Hepatocyte (in vitro differentiated cells): ENCODE measurements at regions not wholly inside any gene's neighbourhood (a gene's known extent, or its start where the extent isn't known, plus 50 kb on each side); places are given as distances from the start of the nearest gene placed in this dataset.

Experiments used
- DNase-seq: peaks from one replicate; pipeline ENCODE4 v3.0.0-alpha.2; 2016; ENCODE audit warnings: low spot score
- H2AFZ ChIP-seq: fragments of 200-600 bp; sonication (generic); 2 replicates; pipeline ENCODE4 v1.6.0; 2016; ENCODE audit warnings: antibody characterized with exemption, mild to moderate bottlenecking
- H3K27ac ChIP-seq: fragments of 200-600 bp; sonication (generic); 2 replicates; pipeline ENCODE4 v1.5.1; 2016; ENCODE audit warnings: mild to moderate bottlenecking
- H3K27me3 ChIP-seq: fragments of 200-600 bp; sonication (generic); 2 replicates; pipeline ENCODE4 v1.6.1; 2016
- H3K36me3 ChIP-seq: fragments of 200-600 bp; sonication (generic); replicated peaks from 2 replicates; pipeline ENCODE4 v1.5.1; 2016; ENCODE audit warnings: low read depth; ENCODE audit not compliant: insufficient read depth
- H3K4me1 ChIP-seq: fragments of 200-600 bp; sonication (generic); 2 replicates; pipeline ENCODE4 v1.5.1; 2016; ENCODE audit warnings: mild to moderate bottlenecking, moderate library complexity; ENCODE audit not compliant: insufficient read depth
- H3K4me2 ChIP-seq: fragments of 200-600 bp; sonication (generic); 2 replicates; pipeline ENCODE4 v1.6.0; 2016
- H3K4me3 ChIP-seq: fragments of 200-600 bp; sonication (generic); 2 replicates; pipeline ENCODE4 v1.5.1; 2016; ENCODE audit warnings: mild to moderate bottlenecking
- H3K79me2 ChIP-seq: fragments of 200-600 bp; sonication (generic); 2 replicates; pipeline ENCODE4 v1.6.0; 2017; ENCODE audit warnings: mild to moderate bottlenecking
- H3K9me2 ChIP-seq: fragments of 200-600 bp; sonication (generic); replicated peaks from 2 replicates; pipeline ENCODE4 v1.6.0; 2017; ENCODE audit warnings: mild to moderate bottlenecking; ENCODE audit not compliant: insufficient read depth
- H3K9me3 ChIP-seq: fragments of 200-600 bp; sonication (generic); 2 replicates; pipeline ENCODE4 v1.5.1; 2016; ENCODE audit warnings: low read depth, mild to moderate bottlenecking
- H4K20me1 ChIP-seq: fragments of 200-600 bp; sonication (generic); 2 replicates; pipeline ENCODE4 v1.6.0; 2016; ENCODE audit warnings: mild to moderate bottlenecking; ENCODE audit not compliant: insufficient read depth, poor library complexity, severe bottlenecking
- EZH2 ChIP-seq: fragments of 200-600 bp; sonication (generic); IDR thresholded peaks from 2 replicates; pipeline ENCODE4 v1.6.1; 2016; ENCODE audit warnings: antibody characterized with exemption, mild to moderate bottlenecking, borderline replicate concordance
- EZH2phosphoT487 ChIP-seq: fragments of 200-600 bp; sonication (generic); IDR thresholded peaks from one replicate; pipeline ENCODE4 v1.6.1; 2018; ENCODE audit warnings: antibody characterized with exemption, mild to moderate bottlenecking, low read depth, moderate library complexity; ENCODE audit not compliant: unreplicated experiment, severe bottlenecking
- WGBS: methylation state at CpG from one replicate; pipeline ENCODE4 v1.1.6; 2016; ENCODE audit warnings: low lambda C conversion rate; ENCODE audit errors: missing lambda C conversion rate; 5-methylcytosine and 5-hydroxymethylcytosine counted together
- TF ChIP-seq, protein P1 (sequence below): fragments of 200-600 bp; sonication (generic); IDR thresholded peaks from 2 replicates; pipeline ENCODE4 v1.5.1; 2016; ENCODE audit warnings: antibody characterized with exemption, mild to moderate bottlenecking; ENCODE audit not compliant: poor library complexity

DNA sequence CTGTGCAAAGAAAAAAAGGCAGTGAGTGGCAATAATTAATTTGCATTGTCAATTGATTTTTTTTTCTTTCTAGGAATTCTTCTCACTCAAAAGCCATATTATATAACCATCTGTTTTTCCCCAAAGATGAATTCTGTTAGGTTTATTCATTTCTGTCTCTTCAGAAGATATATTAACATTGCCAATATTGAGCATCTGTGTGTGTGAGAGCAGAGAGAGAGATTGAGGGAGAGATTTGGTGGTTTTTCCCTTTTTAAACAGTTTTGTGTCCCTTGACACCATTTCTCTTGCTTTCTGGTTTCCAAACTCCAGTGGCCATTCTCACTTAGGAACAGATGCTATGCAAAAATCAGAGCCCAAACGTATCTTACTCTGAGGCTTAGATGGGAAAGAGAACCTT is 112.5 kb downstream of the LACC1 start:
- 74% methylated on average over 1 of the region's 1 CpG for WGBS
- H3K4me3 ChIP-seq = no peak overlapping the region
- no peaks in the 10 kb centered on the region for H3K9me3 ChIP-seq
- H3K4me1 ChIP-seq = peaks cover 5% of the 10 kb centered on the region
- no peaks in the 10 kb centered on the region for H3K79me2 ChIP-seq
- DNase-seq = no peak
- no peak overlapping the region for H3K4me2 ChIP-seq
- H4K20me1 ChIP-seq = no peaks in the 10 kb centered on the region
- no peaks in the 10 kb centered on the region for H3K27me3 ChIP-seq
- TF ChIP-seq EZH2 (no peak), EZH2phosphoT487 (no peak)
- TF ChIP-seq, protein P1, sequence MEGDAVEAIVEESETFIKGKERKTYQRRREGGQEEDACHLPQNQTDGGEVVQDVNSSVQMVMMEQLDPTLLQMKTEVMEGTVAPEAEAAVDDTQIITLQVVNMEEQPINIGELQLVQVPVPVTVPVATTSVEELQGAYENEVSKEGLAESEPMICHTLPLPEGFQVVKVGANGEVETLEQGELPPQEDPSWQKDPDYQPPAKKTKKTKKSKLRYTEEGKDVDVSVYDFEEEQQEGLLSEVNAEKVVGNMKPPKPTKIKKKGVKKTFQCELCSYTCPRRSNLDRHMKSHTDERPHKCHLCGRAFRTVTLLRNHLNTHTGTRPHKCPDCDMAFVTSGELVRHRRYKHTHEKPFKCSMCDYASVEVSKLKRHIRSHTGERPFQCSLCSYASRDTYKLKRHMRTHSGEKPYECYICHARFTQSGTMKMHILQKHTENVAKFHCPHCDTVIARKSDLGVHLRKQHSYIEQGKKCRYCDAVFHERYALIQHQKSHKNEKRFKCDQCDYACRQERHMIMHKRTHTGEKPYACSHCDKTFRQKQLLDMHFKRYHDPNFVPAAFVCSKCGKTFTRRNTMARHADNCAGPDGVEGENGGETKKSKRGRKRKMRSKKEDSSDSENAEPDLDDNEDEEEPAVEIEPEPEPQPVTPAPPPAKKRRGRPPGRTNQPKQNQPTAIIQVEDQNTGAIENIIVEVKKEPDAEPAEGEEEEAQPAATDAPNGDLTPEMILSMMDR = no peak
- H2AFZ ChIP-seq = no peak overlapping the region
- no peak overlapping the region for H3K27ac ChIP-seq
- H3K9me2 ChIP-seq = no peaks in the 10 kb centered on the region
- H3K36me3 ChIP-seq = no peaks in the 10 kb centered on the region

DNA sequence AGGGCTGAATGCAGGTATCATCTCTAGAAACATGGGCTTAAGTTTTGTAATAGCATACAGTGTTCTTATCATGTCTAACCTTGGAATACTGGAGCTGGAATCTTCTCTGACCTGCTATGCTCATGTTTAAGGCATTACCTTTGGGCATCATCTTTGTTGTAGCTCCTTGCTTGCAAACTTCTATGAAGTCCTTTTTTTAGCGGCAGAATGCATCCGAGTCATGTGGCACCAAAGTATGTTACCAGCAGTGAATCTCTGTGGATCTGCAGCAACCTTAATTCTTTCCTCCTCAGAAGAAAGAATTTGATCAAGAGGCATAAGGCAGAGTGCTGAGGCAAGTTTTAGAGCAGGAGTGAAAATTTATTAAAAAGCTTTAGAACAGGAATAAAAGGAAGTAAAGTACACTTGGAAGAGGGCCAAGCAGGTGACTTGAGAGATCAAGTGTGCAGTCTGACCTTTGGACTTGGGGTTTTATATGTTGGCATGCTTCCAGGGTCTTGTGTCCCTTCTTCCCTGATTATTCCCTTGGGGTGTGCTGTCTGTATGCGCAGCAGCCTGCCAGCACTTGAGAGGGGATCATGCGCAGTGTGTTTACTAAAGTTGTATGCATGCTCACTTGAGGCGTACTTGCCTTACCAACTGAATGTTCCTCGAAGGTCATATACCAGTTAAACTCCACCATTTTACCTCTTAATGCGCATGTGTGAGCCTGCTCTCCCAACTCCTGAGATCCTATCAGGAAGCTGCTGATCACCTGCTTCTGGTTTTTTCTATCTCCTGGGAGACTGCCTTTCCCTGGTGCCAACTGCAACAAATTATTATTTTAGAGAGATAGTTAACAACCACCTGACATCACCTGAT is 115.5 kb downstream of the LACC1 start:
- Histone ChIP-seq H3K27me3 (no peaks in the 10 kb centered on the region), H3K4me2 (no peak overlapping the region), H4K20me1 (no peaks in the 10 kb centered on the region), H2AFZ (no peak overlapping the region), H3K27ac (no peak overlapping the region), H3K4me1 (peaks cover 5% of the 10 kb centered on the region), H3K36me3 (no peaks in the 10 kb centered on the region), H3K9me2 (no peaks in the 10 kb centered on the region), H3K4me3 (no peak overlapping the region), H3K9me3 (no peaks in the 10 kb centered on the region), H3K79me2 (no peaks in the 10 kb centered on the region)
- 94% methylated on average over 7 of the region's 7 CpGs for WGBS
- DNase-seq = no peak
- TF ChIP-seq, protein P1 = no peak
- no peak for TF ChIP-seq EZH2
- TF ChIP-seq EZH2phosphoT487 = no peak

GRCh38 chr13:43996221-43996620 is 116.5 kb downstream of the LACC1 start:
- WGBS = 93% methylated on average over 1 of the region's 1 CpG

More at GRCh38 chr13:43996221-43996620, 116.5 kb downstream of the LACC1 start:
- H3K9me3 ChIP-seq = no peaks in the 10 kb centered on the region
- H2AFZ ChIP-seq = no peak overlapping the region
- H4K20me1 ChIP-seq = no peaks in the 10 kb centered on the region
- H3K27ac ChIP-seq = no peak overlapping the region
- no peaks in the 10 kb centered on the region for H3K79me2 ChIP-seq
- H3K27me3 ChIP-seq = no peaks in the 10 kb centered on the region
- TF ChIP-seq, protein P1 = no peak
- TF ChIP-seq EZH2phosphoT487 (no peak), EZH2 (no peak)
- no peaks in the 10 kb centered on the region for H3K36me3 ChIP-seq
- H3K9me2 ChIP-seq = no peaks in the 10 kb centered on the region
- no peaks in the 10 kb centered on the region for H3K4me1 ChIP-seq
- H3K4me3 ChIP-seq = no peak overlapping the region
- no peak overlapping the region for H3K4me2 ChIP-seq
- DNase-seq = no peak
